HG03571 (cell line): ENCODE measurements at regions not wholly inside any gene's neighbourhood (a gene's known extent, or its start where the extent isn't known, plus 50 kb on each side); places are given as distances from the start of the nearest gene placed in this dataset.

ENCODE experiments used
- ATAC-seq: cut with Tn5 transposase; IDR thresholded peaks from one replicate; pipeline ENCODE4 v1.9.1; 2021; ENCODE audit not compliant: unreplicated experiment

DNA sequence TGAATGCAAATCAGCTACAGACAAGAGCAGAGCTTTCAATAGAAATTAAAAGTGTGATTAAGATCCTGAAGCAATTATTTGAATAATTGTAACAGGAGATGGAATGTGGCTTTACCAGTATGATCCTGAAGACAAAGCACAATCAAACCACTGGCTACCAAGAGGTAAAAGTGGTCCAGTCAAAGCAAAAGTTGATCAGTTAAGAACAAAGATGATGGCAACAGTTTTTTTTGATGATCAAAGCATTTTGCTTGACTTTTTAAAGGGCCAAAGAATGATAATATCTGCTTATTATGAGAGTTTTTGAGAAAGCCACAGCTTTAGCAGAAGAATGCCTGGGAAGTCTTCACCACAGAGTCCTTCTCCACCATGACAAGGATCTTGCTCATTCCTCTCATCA, 409.2 kb downstream of the CSNK1G3 start:
- no peak for ATAC-seq

DNA sequence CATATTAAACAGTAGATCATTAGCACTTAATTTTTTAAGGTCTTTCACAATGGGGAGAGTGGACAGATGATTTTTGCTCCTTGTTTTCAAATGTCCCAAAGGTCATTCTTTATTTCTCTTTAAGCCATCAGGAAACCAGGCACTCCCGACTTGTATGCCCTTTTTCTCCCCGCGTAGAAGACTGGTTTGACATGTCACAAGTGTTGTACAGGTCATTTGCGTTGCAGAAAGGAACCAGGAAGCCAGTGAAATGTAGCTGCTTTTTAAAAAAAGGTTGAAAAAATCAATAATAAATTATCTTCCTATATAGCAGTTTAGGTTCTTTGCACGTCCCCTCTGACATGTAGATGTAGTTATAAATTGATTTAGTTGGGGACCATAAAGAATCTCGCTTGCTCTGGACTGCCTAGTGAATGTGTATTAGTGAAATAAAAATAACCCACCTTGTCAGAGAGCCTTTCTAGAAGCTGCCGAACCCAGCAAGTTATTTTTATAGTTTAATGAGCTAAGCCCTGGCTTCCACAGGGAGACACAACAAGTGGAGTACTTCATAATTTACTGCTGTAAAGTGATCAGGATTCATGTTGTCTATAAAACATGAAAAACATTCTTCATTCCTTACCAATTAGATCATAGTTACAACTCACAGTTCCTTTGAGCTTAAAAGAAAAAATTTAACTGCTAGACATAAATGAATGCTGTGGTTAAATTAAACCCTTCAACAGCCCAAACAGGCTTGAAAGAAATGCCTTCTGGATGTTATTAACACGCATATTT, 404.6 kb downstream of the CSNK1G3 start:
- no peak for ATAC-seq

DNA sequence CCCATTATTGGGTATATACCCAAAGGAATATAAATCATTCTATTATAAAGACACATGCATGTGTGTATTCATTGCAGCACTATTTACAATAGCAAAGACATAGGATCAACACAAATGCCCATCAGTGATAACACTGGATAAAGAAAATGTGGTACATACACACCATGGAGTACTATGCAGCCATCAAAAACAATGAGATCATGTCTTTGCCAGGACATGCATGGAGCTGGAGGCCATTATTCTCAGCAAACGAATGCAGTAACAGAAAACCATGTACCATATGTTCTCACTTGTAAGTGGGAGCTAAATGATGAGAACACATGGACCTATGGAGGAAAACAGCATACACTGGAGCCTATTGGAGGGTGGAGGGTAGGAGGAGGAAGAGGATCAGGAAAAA, 402.4 kb downstream of the CSNK1G3 start:
- ATAC-seq, result no peak

DNA sequence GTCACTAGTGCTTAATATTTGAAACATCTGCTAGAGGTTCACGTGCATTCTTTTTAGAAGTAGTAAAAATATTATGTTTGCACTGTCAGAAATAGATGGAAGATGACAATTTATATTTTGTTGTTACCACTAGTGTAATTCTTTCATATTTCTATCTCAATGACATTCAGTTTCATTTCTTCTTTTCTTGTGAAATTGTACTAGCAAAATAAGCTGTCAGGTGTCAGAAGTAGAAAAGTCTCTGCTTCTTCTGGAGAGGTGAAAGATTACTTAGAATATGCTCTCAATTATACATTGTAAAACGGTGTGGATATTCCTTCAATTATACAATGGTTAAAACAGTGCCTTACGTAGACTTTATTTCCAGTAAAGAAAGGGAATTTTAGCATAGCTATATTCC, 395.4 kb downstream of the CSNK1G3 start:
- no peak for ATAC-seq

DNA sequence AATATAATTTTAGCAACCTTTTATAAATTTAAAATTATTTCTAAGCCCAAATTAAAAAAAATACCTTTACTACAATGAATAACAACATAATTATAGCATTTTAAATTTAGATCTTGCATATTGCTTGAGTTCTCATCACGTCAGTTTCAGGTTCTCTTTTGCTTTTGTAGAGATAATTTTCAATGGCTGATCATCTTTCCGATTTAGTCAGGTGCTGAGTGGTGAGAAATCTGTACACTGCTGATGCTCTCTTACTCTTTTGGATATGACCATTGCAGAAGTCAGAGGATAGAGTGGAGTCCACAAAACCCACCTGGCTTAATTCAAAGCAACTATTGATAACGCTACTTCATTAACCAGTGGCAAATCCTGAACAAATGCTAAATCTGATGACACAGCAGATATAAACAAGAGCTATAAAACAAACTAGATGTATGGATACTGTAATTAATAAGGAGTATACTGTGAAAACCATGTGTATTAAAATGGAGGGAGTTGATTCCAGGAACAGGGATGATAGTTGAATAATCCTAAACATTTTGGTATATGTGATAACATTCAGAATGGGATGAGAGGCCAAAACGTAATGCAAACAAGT, 394.8 kb downstream of the CSNK1G3 start:
- no peak for ATAC-seq

DNA sequence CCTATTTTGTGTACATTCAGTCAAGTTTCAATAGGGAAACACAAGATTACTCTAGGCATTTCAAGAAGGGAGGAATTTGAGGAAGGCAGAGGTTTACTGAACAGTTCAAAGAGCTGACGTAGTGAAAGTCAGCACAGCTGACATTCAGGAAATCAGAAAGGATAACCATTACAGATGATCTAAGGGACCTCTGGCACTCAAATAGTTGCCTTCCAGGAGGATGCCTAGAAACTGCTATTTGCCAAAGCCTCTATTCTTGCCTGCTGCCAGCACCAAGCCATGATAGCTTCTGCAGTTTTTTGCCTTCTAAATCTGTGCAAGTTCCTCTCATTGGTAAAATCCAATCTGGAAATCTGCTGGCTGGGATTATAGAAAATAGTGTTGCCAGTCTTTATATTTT, 373.1 kb downstream of the CSNK1G3 start:
- ATAC-seq, result no peak

DNA sequence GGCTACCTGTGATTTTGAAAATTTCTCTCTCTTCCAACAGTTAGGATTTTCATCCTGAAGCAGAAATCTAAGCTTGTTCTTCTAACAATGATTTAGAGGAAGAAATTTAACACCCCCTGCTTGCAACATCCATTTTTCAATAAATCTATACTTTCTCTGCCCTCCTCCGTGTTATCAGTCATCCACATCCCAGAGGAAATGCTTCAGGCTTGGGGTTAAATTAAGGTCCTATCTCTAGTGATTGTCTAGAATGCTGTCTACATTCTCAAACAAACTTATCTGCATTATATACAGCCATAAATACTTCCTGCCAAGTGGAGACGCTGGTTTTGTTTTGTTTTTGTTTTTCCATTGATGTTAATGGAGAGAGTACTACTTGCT, 371.0 kb downstream of the CSNK1G3 start:
- no peak for ATAC-seq

DNA sequence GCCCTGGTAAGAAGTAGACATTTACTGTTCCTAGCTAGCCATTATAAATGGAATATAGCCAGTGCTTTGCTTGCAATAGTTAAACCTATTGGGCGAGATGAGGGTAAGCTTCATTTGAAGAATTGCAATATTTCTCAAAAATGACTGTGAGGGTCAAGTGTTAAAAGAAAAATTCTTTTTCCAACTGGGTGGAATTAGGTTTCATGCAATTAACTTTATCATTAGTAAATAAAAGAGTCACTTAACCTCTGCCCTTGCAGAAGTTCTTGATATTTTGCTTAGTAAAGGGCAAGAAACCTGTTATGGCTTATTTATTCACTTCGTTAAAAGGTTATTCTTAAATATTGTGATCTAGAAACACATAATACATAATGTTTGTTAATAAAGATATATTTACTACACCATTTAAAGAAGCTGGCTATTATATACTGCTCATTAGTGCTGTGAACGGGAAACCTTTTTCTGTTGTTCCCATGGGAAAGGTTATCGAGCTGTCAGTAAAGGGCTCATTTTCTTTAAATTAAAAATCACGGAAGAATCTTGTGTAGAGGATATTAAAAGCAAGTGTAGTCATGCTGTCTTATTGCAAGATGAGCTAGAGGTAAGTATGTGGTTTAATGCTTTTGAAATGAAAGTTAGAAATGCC, 370.5 kb downstream of the CSNK1G3 start:
- no peak for ATAC-seq

DNA sequence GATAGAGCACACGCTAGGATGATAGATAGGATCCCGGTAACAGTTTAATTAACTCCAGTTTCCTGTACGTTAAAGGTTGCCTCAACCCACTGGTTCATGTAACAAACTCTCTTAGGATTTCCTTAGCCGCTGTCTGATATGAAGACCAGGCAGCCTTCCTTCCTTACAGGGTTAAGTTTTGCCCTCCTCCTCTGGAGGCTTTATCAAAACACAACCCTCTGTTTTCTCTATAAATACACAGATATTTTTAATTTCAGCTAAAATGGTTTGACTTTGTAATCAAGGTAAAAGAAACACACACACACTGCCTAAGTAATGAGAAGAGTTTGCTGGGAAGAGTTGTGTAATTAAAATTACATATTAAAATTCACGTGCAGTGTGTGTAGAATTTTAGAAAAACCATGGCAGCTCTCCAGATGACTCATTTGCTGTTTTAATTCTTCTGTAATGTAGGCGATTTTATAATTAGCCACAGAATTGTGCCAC, 369.8 kb downstream of the CSNK1G3 start:
- no peak for ATAC-seq

DNA sequence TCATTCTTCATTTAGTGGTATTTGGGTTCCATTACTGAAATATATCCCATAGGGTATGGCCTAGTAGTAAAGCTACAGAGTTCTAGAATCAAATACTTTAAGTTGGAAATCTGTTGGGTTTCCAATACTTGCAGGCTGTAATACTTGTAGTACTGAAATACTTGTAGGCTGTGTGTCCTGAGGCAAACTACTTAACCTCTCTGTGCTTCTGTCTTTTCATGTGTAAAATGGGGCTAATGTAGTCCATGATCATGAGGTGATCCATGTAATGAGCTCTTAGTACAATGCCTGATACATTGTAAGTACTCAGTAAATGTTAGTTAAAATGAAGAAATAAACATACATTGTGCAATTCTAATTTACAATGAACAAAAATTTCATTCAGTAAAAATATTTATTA, 368.9 kb downstream of the CSNK1G3 start:
- no peak for ATAC-seq

DNA sequence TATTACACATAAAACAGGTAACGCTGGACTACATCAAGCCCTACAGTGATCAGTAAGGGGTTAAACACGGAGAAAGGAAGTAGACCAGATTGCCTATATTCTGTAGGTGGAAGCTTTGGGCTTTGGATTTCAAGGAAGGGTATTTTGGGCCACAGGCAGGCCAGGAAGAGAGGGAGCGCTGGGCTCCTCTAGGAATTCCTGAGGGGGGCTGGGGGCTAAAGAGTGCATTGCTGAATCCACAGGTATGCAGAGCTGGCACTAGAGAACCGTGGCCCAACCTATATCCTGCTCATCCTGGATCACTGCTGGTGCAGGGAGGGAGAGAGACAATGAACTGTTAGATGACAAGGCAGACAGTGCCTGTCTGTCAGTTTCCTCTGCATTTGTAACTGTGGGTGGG, 367.1 kb downstream of the CSNK1G3 start:
- no peak for ATAC-seq

DNA sequence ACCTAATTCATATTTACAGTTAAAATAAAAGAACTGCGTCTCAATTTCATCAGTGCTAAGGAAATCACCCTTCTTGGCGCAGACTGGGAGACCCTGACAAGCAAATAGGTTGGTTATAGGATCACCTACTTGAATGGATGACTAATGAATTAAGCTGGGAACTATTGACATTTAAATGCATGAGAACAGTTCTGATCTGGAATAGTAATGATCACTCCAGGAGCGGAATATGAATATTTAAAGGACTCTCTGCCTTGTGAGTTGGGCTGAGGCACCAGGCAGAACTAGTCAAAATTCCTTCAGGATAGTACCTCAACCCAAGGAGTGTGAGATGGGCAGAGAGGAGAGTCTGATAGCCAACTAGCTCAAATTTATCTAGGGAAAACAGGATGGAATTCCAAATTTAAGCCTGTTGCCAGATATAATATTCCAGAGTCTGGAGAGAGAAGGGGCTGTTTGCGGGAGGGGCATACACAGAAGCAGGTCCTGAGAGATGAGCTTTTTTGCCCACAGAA, 364.4 kb downstream of the CSNK1G3 start:
- no peak for ATAC-seq

DNA sequence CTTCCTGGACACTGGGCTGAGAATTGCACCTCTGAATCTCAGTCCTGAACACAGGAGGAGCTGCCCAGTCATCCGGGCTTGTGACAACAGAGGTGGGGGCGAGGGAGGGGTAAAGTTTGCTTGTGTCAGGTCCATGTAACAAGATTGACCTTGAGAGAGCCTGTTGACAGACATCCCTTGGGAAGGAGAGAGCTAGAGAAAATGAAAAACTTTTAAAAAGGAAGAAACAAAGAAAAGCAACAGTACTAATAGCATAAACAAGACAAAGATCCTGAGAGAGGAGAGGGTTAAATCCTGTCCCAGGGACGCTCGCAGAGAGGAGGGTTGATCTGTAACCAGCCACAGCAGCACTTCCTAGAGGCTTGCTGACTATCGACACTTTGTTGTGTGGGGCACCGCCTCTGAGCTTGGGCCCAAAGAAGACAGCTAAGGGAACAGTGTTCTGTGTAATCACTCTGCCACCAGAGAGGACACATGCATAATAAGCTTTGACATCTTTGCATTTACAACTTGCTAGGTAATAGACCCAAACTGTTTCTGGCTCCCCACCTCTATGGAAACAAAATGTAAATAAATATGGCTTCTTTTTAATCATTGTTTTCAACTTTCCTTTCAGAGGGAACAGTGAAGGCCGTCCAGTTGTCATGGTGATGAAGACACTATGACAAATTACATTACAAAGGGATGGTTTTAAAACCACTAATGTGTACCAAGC, 363.7 kb downstream of the CSNK1G3 start:
- no peak for ATAC-seq

DNA sequence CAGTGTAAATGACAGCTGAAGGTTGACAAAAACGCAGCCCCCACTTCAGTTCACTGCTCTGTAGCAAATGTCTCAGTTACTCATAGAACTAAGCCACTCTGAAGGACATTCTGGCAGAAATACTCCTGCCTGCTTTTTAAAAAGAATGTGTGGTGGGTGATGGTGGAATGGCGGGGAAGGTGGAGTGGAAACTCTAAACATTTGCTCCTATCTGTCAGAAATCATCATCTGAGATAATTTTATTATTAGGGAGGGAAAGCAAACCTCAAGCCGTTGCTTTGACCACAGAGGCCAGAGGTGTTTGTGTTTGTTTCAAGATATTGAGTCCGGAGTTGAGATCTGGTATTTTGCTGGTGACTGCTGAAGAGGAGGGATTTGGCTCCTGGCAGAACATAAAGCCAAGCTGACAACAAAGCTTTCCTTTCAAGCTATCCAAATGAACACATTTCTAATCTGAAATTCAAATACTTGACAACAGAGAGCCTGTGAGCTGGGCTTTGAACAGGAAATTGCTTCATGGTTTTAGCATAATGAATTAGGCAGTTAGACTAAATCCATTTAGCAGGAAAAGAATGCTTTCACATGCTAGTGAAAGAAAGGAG, 362.7 kb downstream of the CSNK1G3 start:
- ATAC-seq, result no peak

DNA sequence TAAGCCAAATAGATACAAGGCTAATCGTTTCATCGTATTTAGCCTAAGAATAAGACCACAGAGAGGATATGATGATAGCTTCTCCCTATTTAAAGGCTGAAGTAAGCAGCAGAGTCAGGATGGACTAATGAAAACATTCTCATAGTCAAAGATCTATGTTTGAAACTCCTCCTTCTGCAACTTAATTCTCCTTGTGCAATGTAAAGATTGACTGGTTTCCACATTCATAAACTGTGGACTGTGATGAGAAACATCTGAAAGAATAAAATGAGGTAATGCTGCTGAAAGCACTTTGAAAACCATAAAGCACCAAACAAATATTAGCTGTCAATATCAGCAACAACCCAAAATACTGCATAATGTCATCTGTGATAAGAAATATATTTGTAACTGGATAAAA, 361.9 kb downstream of the CSNK1G3 start:
- no peak for ATAC-seq

DNA sequence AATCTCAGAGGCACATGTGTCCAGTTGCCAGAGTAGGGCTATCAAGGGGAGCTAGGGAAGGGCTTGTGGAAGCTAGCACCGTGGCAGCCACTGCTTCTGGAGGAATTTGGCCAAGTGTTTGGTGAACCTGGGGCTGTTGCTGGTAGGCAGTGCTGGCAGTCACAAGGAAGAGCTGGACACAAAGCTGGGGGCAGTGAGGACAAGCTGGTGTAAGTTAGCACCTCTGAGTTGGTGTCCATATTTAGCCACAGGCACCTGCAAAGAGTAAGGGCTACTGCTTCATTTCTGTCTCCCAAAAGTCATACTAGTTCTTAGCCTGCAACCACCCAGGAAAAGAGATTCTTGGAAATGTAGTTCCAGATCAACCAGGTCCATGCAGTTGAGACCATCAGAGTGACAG, 359.4 kb downstream of the CSNK1G3 start:
- no peak for ATAC-seq

DNA sequence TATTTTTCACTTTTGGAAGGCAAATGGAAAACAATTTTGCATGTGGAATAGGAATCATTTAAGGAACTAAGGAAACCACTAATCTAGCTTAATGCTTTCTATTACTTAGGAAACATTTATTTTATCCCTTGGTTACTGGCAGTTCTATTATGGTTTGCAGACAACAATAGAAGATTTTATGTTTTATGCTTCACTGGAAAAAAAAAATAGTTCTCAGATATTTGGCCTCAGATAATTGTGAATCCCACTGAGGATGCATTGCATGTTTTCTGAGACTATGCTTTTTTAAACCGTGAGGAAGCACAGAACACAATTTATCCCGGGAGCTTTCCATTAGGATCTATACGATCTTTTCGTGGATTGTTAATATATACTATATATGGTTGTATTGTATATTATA, 356.9 kb downstream of the CSNK1G3 start:
- no peak for ATAC-seq

DNA sequence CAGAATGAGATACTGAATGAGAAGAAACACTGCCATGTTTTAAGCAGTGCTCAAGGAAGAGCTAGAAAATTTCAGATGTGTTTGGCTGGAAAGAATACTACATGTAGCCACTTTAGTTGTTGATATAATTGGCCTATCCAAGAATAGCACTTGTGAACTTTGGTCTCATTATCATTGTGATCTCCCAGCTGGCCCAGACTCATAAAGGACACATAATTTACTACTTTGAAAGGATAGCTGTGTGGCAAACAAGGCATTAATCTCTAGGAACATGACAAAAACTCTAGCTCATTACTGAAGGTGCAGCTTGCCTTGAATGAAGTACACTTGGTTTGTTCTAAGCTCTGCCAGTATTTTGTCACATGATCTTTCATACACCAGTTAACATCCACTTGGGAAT, 356.3 kb downstream of the CSNK1G3 start:
- ATAC-seq, result no peak

DNA sequence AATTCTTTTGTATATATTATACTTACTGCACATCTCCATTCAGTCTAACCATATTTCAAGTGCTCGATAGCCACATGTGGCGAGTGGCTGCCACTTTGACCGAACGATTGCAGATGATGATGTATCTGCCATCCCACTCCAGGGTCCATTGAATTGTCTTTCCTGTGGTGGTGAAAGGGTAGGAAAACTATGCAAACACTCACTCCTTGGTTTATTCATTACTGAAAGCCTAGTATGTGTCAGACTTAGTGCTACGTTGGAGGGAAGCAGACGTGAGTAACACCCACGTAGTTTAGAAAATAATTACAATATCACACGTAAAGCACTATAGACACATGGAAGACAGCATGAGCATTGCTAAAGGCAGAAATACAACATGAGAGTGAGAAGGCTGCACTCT, 353.7 kb downstream of the CSNK1G3 start:
- ATAC-seq, result no peak

DNA sequence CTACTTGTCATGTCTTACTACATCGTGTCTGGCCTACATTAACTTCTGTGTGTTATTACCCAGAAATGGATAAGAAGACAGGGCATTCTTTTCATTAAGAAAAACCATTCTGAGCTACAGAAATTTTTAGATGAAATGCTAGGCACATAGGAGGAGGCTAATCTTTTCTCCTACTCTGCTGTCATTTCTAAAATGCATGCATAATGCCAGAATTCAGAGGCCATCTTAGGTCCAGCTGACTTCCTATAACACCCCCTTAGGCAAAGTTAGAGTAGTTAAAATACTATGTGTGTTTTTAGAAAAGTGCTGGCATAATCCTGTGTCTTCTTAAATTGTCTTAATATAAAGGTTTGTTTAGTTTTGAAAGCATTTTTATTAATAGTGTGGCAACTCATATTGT, 352.6 kb downstream of the CSNK1G3 start:
- ATAC-seq, result no peak

DNA sequence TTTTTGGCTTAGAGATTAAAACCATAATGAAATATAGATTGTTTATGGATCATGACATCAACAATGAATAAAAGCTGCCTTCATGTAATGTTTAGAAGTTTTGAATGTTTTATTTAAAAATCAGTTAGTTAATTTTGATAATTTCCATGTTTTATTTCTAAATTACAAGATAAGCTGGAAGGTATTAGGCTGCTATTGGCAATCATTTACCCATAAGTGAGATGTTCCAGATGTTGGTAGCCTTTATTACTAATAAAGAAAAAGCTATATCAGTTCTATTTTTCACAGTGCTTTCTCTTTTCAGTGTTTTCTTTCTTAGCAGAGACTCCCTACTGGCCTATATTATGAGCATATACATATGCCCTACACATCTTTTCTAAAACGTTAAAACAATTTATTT, 347.0 kb downstream of the CSNK1G3 start:
- ATAC-seq, result no peak
